LoVo (cell line): ENCODE measurements at regions not wholly inside any gene's neighbourhood (a gene's known extent, or its start where the extent isn't known, plus 50 kb on each side); places are given as distances from the start of the nearest gene placed in this dataset.
"Not testable (repeated sequence)": the region's sequence is repeated elsewhere in the genome, so short reads cannot be mapped to it uniquely, and the experiment has no call there.

Experiments
- DNase-seq: peaks from one replicate; pipeline ENCODE4 v3.0.0-alpha.2; 2016; ENCODE audit warnings: low spot score

DNA sequence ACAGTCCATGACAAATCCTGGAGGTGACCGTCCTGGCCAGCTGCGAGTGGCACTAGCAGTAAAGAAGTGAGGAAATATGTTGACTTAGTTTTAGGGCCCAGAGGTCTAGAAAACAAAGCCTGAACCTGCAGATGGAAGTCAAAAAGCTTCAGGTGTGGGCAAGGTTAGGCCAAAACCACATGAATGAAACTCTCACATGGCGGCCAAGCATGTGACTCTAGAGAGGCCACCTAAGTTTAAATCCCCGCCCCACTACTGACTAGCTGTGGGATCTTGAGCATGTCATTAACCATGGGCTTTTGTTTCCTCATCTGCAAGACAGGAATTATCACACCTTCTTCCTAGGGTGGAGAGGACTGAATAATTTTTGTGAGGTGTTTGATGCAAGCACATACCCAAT lies 148.2 kb upstream of the DAB1 start:
- no peak for DNase-seq

GRCh38 chr1:57558066-57558465 lies 134.2 kb upstream of the DAB1 start:
- not testable (repeated sequence) for DNase-seq

DNA sequence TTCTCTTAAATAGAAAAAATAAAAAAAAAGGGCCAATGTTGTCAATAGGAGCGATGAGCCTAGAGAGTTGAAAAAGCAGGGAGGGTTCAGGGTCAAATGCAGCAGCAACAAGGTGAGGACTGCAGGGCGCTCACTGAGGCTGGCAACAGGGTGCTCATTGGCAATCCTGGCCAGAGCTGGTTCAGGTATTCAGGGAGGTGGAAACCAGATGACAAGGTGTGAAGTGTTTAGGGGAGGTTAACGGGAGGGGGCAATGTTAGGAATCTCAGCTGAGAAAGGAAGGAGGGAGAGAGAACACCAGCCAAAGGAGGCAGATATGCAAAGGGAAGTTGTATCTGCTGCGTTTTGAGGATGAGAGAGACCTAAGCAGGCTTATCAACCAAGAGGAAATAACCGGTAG lies 129.8 kb upstream of the DAB1 start:
- DNase-seq: no peak

DNA sequence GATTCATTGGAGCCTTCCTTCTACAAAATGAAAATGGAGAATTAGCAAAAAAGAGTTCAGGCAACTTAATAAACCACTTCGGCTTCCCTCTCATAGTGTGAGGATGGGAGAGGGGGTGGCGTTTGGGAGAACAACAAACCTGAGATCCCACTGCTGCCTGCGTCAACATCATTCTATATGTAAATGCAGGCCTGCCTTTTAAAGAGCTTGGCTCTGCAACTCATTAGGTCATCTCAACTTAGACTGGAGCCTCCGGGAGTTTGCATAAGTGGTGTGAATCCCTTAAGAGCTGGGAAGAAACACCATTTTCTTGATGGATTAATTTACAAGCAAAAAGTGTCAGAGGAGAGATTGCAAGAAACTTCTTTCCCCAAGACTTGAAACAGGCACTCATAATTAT lies 127.6 kb upstream of the DAB1 start:
- no peak for DNase-seq

DNA sequence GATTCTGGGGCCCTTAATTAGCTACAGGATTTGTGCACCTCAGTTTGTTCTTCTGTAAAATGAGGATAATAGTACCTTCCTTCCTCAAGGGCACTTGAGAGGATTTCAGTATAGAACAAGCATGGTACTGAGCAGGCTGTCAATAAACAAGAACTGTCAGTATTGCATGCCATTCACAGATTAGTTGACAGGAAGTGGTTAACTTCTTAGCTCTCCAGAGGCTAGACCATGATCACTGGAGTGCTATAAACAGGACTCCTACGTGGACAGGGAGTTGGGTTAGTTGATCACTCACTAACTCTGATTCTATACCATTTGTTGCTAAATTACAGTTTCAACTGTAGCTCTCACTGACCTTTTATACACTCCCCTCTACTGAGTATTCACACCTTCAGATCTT lies 126.2 kb upstream of the DAB1 start:
- DNase-seq: no peak

DNA sequence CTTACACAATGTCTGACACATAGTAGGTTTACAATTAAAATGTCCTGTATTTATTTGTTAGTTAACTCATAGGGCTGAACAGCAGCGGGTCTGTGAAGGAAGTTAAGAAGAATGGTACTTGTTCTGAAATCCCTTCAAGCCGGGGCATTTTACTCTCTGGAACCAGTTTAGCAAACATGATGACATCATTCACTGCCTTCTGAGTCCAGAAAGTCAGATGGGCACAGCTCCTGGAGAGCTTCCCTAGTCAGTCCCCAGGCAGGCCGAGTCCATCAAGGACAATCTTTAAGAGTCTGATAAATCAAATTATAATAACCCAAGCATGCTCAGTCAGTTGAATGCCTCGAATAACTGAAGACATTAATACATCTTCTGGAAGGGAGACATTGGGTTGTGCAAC lies 125.4 kb upstream of the DAB1 start:
- no peak for DNase-seq

GRCh38 chr1:57546549-57547330 lies 122.9 kb upstream of the DAB1 start:
- no peak for DNase-seq

- no peak for DNase-seq
Observed at GRCh38 chr1:57544345-57544744, 120.5 kb upstream of the DAB1 start.

DNA sequence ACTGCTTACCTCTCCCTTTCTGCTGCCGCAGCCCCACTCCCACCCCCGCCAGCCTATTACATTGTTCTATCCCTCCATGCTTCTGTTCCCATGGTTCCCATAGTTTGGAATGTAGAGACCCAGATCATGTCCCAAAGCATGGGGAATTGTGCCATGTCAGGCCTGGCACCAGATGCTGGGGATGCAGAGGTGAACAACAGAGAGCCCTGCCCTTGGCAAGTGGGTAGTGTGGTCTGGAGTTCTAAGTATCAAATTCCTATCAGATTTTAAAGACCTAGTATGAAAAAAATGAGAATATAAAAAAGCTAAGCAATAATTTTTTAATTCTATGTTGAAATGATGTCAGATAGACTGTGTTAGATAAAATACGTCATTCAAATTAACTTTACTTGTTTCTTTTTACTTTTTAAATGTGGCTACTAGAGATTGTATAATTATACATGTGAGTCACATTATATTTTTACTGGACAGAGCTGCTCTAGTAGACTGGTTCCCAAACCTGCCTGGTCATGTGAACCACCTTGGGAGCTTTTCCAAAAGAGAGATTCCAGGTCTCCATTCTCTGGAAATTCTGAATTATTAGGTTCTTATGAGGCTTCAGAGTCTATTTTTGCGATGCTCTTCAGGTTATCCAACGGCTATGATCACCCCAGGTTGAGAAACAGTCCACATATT lies 113.0 kb upstream of the DAB1 start:
- no peak for DNase-seq

- no peak for DNase-seq
Observed at GRCh38 chr1:57532299-57532698, 108.4 kb upstream of the DAB1 start.

DNA sequence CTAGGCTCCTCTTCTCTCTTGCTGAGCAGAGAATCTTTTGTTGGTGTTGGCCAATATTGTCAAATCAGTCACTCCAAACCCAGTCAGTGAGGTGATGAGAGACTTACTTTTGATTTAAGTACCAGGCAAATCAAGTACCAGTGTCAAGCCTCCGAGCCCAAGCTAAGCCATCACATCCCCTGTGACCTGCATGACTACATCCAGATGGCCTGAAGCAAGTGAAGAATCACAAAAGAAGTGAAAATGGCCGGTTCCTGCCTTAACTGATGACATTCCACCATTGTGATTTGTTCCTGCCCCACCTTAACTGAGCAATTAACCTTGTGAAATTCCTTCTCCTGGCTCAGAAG lies 107.0 kb upstream of the DAB1 start:
- DNase-seq: not testable (repeated sequence)

- DNase-seq: no peak
Observed at GRCh38 chr1:57530206-57530910, 106.5 kb upstream of the DAB1 start.

DNA sequence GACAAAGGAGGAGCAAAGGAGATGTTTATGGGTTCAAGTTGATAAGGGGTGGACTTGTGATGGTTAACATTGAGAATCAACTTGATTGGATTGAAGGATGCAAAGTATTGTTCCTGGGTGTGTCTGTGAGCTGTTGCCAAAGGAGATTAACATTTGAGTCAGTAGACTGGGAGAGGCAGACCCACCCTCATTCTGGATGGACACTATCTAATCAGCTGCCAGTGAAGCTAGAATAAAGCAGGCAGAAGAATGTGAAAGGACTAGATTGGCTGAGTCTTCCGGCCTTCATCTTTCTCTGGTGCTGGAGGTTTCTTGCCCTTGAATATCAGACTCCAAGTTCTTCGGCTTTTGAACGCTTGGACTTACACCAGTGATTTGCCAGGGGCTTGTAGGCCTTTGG lies 98.7 kb upstream of the DAB1 start:
- DNase-seq: no peak

DNA sequence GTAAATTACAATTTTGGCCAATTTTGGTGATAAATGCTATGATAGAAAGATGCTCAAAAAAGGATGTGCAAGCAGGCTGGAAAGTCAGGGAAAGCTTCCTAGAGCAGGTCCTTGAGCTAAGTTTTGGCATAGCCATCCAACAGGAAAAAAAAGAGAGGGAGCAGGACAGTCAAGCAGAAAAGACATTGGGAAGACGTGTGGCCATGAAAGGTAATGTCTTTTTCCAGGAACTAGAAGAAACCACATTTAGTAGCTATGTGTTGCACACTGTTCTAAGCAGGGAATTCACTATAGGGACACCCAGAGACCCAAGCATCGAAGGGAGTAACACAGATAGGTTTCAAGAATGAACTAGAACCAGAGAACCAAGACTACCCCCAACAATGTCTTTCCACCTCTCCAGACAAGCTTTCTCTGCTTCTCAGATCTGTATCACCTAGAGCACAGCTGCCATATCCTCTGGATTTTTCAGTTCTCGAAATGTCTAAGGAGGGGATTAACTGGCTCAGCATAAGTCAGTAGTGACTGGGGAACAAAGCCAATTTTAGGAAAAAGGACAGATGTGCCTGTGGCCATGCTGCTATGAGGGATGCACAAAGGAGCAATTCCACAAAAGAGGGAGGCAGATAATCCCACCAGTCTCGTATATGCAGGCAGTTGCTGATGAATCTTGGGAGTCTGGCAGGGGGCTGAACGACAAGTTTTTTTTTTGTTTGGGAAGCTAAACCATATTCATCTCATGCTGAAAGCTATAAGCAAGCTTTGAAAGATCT lies 97.1 kb upstream of the DAB1 start:
- DNase-seq: no peak

GRCh38 chr1:57518496-57518895 lies 94.6 kb upstream of the DAB1 start:
- no peak for DNase-seq

DNA sequence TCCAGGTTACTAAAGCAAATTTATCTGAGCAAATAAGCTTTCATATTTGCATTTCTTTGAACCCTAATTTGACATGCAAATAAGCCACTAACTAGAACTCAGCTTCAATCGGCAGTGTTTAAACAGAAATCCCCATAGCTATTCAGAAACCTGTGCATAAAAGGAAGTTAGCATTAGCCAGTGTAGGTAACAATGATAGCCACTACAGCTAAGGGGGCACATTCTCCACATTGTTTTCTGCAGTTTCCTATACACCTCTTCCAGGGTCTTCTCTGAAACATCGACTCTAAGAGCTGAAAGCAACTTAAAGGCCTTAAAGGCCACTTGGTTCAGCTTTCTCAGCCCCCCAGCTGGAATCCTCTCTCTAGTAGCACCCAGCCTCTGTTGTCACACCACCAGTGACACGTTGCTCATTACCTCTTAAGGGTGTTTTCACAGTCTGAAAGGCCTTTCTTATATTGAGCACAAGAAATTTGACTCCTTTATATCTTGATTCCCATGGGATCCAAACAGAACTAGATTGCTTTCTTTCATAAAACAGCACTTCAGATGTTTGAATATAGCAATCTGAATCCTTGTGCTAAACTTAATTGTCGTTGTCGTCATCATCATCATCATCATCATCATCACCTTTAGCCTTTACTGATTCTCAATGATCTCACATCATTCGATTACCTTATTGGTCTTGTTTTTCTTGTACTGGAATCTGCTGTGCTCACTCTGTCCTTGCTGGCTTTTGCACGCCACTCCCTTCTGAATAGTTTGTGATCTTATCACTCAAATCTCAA lies 93.9 kb upstream of the DAB1 start:
- DNase-seq: no peak

DNA sequence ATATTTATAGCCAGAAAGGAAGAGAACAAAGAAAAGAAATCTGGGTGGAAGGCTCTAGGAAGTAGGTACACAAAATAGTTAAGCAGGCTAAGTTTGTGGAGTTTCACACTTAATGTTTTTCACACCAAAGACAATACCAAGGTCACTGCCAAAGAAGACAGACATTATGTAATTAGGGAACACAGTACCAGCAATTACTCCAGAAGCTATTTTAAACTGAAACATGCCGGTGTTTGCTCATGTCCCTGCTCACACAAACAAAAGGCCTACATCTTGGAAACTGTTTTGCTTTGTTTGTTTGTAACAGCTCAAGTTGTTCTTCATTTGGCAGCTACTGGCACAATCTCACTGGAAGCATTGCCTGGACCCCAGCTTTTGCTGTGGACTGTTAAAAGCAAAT lies 88.5 kb upstream of the DAB1 start:
- DNase-seq: no peak

DNA sequence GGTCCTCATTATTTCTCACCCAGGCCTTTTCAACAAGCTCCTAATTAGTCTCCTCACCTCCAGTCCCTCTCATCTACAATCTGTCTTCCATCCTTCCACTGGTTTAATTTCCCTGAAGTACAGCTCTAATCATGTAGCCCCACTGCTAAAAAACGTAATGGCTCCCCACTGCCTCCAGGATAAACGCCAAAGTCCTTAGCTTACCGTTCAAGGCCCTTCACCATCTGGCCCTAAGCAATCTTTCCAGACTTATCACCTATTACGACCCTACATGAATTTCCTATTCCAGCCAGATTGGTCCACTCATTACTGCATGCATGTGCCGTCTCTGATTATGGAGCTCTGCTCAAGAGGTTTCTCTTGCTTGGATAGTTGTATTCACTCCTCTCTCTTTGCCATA lies 83.1 kb upstream of the DAB1 start:
- no peak for DNase-seq

- DNase-seq: no peak
Observed at GRCh38 chr1:57503337-57503736, 79.5 kb upstream of the DAB1 start.

DNA sequence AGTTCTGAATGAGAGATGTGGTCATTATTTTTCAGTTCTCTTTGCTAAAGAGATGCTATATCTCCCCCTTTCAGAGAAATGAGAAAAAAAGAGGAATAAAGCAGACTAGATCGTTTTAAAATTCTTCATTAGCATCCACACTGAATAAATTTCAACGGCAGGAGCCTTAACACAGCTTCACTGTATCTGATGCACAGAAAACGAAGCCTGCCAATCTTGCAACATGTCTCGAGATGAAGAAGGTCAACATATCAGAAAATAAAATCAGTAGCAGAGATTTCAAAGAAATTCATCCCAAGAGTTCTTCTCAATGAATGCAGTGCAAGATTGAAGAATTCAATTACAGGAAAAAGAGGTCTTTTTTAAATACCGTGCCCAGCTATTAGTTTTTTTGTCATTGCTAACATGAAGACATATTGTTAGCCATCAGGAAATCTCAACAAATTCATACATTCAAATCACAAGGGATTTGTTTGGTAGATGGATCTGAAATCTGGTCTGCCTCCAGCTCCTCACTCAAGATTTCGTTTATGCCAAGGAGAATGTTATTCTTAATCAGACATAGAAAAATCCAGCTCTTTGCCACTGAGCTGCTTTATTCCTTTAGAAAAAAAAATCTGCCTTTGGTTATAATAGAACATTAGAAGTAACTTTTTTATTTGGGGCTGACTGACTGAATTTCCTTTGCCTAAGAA lies 76.4 kb upstream of the DAB1 start:
- DNase-seq: no peak

GRCh38 chr1:57494530-57495079 lies 70.7 kb upstream of the DAB1 start:
- DNase-seq: no peak
